SU-DHL-6 (cell line): ENCODE measurements at regions not wholly inside any gene's neighbourhood (a gene's known extent, or its start where the extent isn't known, plus 50 kb on each side); places are given as distances from the start of the nearest gene placed in this dataset.

ENCODE experiments used
- EZH2phosphoT487 ChIP-seq: fragments of 200-600 bp; sonication (generic), shearing (Covaris generic); conservative IDR thresholded peaks from 2 replicates; pipeline ENCODE4 v1.6.1; 2018; ENCODE audit warnings: mild to moderate bottlenecking, antibody characterized with exemption, low read length, moderate library complexity, mixed read lengths
- TF ChIP-seq, protein P1 (sequence below): fragments of 200-600 bp; sonication (generic); IDR thresholded peaks from one replicate; pipeline ENCODE4 v1.5.1; 2017; ENCODE audit warnings: antibody characterized with exemption, mild to moderate bottlenecking, low read length, moderate library complexity; ENCODE audit not compliant: insufficient read depth, poor library complexity, severe bottlenecking

DNA sequence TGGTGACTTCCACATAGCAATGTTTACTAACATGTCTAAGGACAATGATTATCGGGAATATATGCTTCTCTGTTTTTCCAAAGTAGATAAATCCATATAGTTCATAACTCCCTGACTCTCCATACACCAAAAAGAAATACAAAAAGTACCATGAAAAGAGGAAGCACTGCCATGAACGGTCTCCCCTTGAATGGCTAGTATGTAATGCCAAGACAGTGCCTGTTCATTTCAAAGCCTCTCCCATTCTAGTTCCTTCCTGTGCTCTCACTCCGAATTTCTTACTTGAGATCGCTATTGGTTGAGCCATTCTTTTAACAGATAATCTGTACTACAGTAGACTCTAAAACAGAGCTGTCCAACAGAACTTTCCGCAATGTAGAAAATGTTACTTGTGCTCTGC is 54.8 kb upstream of the EDN1 start:
- TF ChIP-seq, protein P1, sequence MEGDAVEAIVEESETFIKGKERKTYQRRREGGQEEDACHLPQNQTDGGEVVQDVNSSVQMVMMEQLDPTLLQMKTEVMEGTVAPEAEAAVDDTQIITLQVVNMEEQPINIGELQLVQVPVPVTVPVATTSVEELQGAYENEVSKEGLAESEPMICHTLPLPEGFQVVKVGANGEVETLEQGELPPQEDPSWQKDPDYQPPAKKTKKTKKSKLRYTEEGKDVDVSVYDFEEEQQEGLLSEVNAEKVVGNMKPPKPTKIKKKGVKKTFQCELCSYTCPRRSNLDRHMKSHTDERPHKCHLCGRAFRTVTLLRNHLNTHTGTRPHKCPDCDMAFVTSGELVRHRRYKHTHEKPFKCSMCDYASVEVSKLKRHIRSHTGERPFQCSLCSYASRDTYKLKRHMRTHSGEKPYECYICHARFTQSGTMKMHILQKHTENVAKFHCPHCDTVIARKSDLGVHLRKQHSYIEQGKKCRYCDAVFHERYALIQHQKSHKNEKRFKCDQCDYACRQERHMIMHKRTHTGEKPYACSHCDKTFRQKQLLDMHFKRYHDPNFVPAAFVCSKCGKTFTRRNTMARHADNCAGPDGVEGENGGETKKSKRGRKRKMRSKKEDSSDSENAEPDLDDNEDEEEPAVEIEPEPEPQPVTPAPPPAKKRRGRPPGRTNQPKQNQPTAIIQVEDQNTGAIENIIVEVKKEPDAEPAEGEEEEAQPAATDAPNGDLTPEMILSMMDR = no peak
- no peak for TF ChIP-seq EZH2phosphoT487
